HepG2 (cell line): ENCODE measurements at regions not wholly inside any gene's neighbourhood (a gene's known extent, or its start where the extent isn't known, plus 50 kb on each side); places are given as distances from the start of the nearest gene placed in this dataset.

ENCODE experiments used
- ETV6 ChIP-seq: sonication (generic); formaldehyde crosslinking; conservative IDR thresholded peaks from 2 replicates; pipeline ENCODE4 v1.4.0; 2020; ENCODE audit warnings: missing genetic modification reagents
- TF ChIP-seq, protein P1 (sequence below): sonication (generic); formaldehyde crosslinking; IDR thresholded peaks from 2 replicates; pipeline ENCODE4 v1.4.0; 2020; ENCODE audit warnings: missing genetic modification reagents

DNA sequence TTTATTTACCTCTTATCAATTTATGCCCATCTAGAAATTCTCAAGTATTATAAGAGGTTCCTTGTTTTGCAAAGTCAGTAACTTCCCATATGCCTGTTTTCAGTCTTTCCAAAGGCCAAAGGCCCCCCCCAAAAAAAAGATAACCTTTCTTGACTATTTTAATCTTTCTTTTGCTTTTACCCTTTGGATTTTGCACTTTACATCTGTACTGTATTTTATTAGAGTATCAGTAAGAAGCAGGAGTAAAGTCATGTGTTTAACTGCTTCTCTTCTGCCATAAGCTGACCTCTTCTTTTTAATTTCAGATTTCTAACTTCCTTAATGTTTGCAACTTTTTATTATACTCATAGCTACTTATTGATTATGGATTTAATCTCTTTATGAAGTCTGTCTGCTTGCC is 716.4 kb upstream of the NOVA1 start:
- no peak for TF ChIP-seq ETV6 (CRISPR knock-in tag)
- TF ChIP-seq, protein P1, sequence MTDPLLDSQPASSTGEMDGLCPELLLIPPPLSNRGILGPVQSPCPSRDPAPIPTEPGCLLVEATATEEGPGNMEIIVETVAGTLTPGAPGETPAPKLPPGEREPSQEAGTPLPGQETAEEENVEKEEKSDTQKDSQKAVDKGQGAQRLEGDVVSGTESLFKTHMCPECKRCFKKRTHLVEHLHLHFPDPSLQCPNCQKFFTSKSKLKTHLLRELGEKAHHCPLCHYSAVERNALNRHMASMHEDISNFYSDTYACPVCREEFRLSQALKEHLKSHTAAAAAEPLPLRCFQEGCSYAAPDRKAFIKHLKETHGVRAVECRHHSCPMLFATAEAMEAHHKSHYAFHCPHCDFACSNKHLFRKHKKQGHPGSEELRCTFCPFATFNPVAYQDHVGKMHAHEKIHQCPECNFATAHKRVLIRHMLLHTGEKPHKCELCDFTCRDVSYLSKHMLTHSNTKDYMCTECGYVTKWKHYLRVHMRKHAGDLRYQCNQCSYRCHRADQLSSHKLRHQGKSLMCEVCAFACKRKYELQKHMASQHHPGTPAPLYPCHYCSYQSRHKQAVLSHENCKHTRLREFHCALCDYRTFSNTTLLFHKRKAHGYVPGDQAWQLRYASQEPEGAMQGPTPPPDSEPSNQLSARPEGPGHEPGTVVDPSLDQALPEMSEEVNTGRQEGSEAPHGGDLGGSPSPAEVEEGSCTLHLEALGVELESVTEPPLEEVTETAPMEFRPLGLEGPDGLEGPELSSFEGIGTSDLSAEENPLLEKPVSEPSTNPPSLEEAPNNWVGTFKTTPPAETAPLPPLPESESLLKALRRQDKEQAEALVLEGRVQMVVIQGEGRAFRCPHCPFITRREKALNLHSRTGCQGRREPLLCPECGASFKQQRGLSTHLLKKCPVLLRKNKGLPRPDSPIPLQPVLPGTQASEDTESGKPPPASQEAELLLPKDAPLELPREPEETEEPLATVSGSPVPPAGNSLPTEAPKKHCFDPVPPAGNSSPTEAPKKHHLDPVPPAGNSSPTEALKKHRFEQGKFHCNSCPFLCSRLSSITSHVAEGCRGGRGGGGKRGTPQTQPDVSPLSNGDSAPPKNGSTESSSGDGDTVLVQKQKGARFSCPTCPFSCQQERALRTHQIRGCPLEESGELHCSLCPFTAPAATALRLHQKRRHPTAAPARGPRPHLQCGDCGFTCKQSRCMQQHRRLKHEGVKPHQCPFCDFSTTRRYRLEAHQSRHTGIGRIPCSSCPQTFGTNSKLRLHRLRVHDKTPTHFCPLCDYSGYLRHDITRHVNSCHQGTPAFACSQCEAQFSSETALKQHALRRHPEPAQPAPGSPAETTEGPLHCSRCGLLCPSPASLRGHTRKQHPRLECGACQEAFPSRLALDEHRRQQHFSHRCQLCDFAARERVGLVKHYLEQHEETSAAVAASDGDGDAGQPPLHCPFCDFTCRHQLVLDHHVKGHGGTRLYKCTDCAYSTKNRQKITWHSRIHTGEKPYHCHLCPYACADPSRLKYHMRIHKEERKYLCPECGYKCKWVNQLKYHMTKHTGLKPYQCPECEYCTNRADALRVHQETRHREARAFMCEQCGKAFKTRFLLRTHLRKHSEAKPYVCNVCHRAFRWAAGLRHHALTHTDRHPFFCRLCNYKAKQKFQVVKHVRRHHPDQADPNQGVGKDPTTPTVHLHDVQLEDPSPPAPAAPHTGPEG, result no peak
